ENCODE measurements at regions not wholly inside any gene's neighbourhood (a gene's known extent, or its start where the extent isn't known, plus 50 kb on each side); places are given as distances from the start of the nearest gene placed in this dataset.

DNA sequence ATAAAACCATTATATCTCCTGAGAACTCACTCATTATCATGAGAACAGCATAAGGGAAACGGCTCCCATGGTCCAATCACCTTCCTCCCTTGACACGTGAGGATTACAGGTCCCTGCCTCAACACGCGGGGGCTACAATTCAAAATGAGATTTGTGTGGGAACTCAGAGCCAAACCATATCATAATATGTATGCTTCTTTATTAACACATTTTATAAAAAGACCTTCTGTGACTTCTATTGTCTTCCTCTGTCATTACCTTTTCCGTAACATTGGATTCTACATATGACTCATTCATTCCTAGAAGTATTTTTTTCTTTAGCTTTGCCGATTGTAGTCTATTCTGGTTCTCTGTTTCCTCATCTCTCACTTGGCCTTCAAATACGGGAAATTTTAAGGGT, 267.2 kb upstream of the ROBO1 start:
- TF ChIP-seq CTCF (IDR thresholded peaks at IDR 0.05): no peak
- no peak for TF ChIP-seq POLR2A (IDR thresholded peaks at IDR 0.05)
- TF ChIP-seq POLR2AphosphoS5 (IDR thresholded peaks at IDR 0.05): no peak

Data from prostate gland (tissue), 2 donors.